ENCODE measurements at regions not wholly inside any gene's neighbourhood (a gene's known extent, or its start where the extent isn't known, plus 50 kb on each side); places are given as distances from the start of the nearest gene placed in this dataset.

DNA sequence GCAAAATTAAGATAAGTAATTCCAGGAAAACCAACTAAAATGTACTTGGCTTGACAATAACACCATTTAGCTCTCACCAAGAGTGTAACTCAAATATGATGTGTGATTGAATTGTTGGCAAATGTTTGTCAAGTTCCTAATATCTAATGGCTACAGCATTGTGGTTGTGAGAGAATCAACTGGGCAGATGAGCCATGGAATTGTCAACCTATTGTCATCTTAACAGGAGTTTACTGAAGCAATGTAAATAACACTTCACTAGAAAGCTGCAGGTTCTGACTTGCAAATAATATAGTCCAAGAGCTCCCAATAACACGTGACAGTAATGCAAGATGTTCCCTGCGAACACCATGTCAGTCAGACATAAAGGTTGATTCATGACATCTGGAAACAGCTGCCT, 495.2 kb upstream of the MEIS1 start:
- TF ChIP-seq, protein P1, sequence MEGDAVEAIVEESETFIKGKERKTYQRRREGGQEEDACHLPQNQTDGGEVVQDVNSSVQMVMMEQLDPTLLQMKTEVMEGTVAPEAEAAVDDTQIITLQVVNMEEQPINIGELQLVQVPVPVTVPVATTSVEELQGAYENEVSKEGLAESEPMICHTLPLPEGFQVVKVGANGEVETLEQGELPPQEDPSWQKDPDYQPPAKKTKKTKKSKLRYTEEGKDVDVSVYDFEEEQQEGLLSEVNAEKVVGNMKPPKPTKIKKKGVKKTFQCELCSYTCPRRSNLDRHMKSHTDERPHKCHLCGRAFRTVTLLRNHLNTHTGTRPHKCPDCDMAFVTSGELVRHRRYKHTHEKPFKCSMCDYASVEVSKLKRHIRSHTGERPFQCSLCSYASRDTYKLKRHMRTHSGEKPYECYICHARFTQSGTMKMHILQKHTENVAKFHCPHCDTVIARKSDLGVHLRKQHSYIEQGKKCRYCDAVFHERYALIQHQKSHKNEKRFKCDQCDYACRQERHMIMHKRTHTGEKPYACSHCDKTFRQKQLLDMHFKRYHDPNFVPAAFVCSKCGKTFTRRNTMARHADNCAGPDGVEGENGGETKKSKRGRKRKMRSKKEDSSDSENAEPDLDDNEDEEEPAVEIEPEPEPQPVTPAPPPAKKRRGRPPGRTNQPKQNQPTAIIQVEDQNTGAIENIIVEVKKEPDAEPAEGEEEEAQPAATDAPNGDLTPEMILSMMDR (IDR thresholded peaks at IDR 0.05): no peak
- no peak for TF ChIP-seq POLR2AphosphoS5 (IDR thresholded peaks at IDR 0.05; ENCODE audit: low read depth, low read length)
- TF ChIP-seq SIN3A (IDR thresholded peaks at IDR 0.05; ENCODE audit: borderline replicate concordance, insufficient read depth, low read depth, low read length): no peak

Measured in Panc1 (cell line).